Inflammatory macrophage treated with lipopolysaccharide for 1 hour (primary cell): ENCODE measurements at regions not wholly inside any gene's neighbourhood (a gene's known extent, or its start where the extent isn't known, plus 50 kb on each side); places are given as distances from the start of the nearest gene placed in this dataset.

Experiments used
- DNase-seq, 2 donors: peaks; one replicate each; pipeline ENCODE4 v3.0.0-alpha.2; 2020 to 2022

DNA sequence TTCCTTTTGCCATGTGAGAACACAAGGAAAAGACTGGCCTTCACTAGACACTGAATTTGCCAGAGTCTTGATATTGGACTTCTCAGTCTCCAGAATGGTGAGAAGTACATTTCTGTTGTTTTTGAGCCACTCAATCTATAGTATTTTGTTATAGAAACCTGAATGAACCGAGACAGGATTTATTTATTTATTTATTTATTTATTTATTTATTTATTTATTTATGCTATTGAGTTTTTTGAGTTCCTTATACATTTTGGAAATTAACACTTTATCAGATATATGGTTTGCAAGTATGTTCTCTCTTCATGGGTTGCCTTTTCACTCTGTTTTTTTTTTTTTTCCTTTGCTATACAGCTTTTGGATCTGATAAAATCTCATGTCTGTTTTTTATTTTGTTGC lies 319.0 kb upstream of the PCDH20 start:
- DNase-seq = no peak

GRCh38 chr13:61728471-61728870 lies 312.8 kb upstream of the PCDH20 start:
- no peak for DNase-seq

GRCh38 chr13:61727767-61728166 lies 312.1 kb upstream of the PCDH20 start:
- DNase-seq = no peak

- no peak for DNase-seq
Observed at GRCh38 chr13:61725806-61726205, 310.2 kb upstream of the PCDH20 start.

- no peak for DNase-seq
Observed at GRCh38 chr13:61722119-61722518, 306.5 kb upstream of the PCDH20 start.

- no peak for DNase-seq
Observed at GRCh38 chr13:61712621-61713020, 297.0 kb upstream of the PCDH20 start.

GRCh38 chr13:61709258-61709657 lies 293.6 kb upstream of the PCDH20 start:
- DNase-seq = no peak

- DNase-seq = no peak
Observed at GRCh38 chr13:61706899-61707298, 291.2 kb upstream of the PCDH20 start.

DNA sequence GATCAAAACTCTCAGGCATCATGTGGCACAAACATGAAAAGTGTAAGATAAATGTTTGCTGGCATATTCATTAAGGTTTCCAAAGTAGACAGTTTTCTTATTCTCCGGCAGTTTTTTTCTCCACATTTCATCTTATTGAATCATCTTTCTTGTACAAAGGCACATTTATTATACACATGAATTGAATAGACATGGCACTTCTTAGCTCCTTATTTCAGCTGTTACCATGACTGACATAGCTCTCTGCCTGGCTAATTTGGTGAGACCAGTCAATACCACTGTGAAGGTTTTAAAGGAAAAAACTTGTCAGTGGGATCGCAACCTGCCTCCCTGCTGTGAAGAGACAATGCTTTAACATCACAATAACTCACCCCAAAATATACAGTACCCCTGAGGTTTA lies 285.0 kb upstream of the PCDH20 start:
- DNase-seq = no peak

DNA sequence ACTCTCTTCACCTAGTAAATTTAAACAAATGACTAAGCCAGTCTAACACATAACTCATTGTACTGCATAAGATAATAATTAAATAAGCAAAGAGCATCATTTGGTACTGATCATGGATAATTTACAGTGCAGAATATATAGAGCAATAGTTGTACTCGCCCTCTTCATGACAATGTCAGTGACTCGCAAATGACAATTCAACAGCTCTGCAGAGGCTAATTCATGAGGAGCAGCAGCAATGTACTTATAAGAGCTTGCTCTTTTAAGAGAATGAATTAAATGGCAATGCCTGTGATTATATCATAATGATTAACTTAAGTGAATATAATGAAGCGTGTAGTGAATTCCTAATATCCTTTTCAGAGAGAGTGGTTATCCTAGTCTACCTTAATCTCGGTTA lies 284.5 kb upstream of the PCDH20 start:
- DNase-seq = no peak

GRCh38 chr13:61696676-61697075 lies 281.0 kb upstream of the PCDH20 start:
- no peak for DNase-seq

DNA sequence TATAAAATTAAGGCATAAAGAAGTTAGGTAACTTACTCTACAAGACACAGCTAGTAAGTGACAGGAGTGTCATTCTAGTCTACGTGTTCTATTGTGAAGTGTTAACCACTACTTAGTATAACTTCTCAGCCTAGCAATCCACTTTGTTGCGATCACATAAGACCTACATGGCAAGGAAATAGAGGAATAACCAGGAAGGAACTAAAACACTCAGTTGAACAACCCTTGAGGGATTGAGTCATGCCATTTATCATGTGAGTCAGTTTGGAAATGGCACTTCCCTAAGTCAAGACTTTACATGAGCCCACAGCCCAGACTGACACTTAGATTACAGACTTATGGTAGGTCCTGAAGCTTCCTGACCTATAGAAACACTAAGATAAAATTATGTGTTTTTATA lies 279.5 kb upstream of the PCDH20 start:
- peak; percentile 2 to 4 for DNase-seq

DNA sequence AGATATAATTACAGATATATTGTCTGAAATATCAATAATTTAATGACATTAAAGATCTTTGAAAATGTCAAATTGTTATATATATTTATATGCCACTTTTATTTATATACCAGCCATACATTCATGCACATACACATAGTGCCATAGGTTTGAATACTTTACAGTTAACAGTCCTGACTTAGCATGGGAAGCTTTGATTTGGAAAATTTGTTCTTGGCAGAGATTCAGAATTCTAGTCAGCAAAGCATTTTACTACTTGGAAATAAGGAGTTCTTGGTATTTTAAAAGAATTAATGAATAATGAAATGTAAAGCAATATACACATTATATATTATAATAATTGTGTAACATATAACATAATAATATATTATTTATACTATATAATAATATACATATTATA lies 277.0 kb upstream of the PCDH20 start:
- no peak for DNase-seq

DNA sequence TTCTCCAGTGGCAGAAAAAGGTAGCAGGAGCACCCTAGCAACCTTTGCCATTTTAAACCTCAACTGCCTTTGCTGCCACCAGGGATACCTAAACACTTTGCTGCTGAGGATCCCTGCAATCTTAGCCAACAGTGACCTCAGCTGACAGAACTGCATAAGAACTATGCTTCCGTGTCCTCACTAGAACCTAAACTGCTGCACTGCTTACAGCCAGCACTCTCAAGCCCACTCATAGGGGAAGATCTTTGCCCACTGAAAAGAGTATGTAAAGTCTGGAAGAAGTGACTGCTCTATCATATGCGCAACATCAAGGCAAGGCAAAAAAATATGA lies 270.0 kb upstream of the PCDH20 start:
- no peak for DNase-seq

- DNase-seq = no peak
Observed at GRCh38 chr13:61684976-61685681, 269.5 kb upstream of the PCDH20 start.

DNA sequence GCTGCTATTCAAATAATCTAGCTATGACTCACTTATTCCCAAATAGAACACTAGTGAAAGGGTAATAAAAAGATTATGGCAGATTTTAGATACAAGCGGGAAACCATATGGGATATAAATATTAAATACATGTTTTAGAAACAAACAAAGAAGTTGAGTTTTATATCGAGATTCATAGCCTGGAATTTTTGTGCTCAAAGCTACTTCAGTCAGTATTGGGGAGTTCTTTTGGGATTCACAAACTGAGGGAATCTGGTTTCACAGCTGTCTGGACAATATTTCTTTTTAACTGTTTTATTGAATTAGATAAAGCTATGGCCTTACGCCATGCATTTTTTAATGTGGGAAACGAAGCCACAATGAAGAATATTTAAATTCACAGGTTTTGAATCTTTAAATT lies 257.1 kb upstream of the PCDH20 start:
- DNase-seq = no peak

GRCh38 chr13:61670384-61671161 lies 254.9 kb upstream of the PCDH20 start:
- DNase-seq = no peak

DNA sequence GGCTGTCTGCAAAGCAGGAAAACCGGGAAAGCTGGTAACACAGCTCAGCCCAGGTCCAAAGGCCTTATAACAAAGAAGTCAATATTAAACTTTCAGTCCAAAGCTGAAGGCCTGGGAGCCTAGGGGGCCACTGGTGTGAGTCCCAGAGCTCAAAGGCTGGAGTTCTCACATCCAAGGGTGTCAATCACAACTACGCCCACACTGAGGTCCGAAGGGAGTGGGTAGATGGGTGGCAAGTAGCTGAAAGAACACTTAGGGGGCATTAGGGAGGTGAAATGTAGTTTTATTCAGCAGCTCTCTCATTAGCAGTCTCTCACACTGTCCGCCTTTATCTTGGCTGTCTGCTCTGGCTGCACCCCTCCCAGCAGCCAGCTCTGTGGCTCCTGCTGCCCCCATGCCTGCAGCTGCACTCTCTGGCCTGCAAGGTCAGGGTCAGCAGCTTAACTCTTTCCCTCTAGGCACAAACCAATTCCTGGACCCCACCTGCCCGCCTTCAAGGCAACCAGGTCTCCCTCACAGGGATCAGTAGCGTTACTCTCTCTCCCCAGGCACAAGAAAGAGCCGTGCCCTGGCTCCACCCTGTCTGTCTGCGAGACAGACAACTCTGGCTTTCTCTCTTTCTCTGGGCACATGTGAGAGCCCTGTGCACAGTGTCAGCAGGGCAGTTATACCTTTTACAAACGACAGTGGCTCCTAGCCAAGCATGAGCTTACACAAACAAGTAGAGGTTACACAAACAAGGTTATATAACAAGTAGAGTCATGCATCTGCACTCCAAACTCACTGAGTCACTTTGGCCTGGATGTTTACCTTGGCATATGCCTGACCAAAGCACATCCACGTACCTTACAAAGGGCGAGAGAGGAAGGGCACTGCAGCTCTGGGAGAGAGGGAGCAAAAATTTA lies 249.4 kb upstream of the PCDH20 start:
- no peak for DNase-seq

GRCh38 chr13:61654481-61654880 lies 238.8 kb upstream of the PCDH20 start:
- no peak for DNase-seq

GRCh38 chr13:61648547-61648946 lies 232.9 kb upstream of the PCDH20 start:
- DNase-seq = no peak

- no peak for DNase-seq
Observed at GRCh38 chr13:61612192-61612591, 196.5 kb upstream of the PCDH20 start.

GRCh38 chr13:61608138-61608537 lies 192.5 kb upstream of the PCDH20 start:
- no peak for DNase-seq

- DNase-seq = no peak
Observed at GRCh38 chr13:61600360-61601033, 184.8 kb upstream of the PCDH20 start.
